Nephron progenitor cell (in vitro differentiated cells): ENCODE measurements at regions not wholly inside any gene's neighbourhood (a gene's known extent, or its start where the extent isn't known, plus 50 kb on each side); places are given as distances from the start of the nearest gene placed in this dataset.

ENCODE experiments used
- DNase-seq: peaks from one replicate; pipeline ENCODE4 v3.0.0; 2021
- H3K27ac Mint-ChIP-seq: 2 replicates; pipeline ENCODE4 v1.8.0; 2021; ENCODE audit warnings: mild to moderate bottlenecking, moderate library complexity, mixed read lengths
- H3K27me3 Mint-ChIP-seq: 2 replicates; pipeline ENCODE4 v1.8.0; 2021; ENCODE audit warnings: mild to moderate bottlenecking, low read depth, mixed read lengths; ENCODE audit not compliant: poor library complexity
- H3K36me3 Mint-ChIP-seq: 2 replicates; pipeline ENCODE4 v1.8.0; 2021; ENCODE audit warnings: low read depth, mixed read lengths
- H3K4me1 Mint-ChIP-seq: 2 replicates; pipeline ENCODE4 v1.8.0; 2021; ENCODE audit warnings: mixed read lengths
- H3K4me3 Mint-ChIP-seq: 2 replicates; pipeline ENCODE4 v1.8.0; 2021; ENCODE audit warnings: mild to moderate bottlenecking, moderate library complexity, mixed read lengths
- H3K9me3 Mint-ChIP-seq: 2 replicates; pipeline ENCODE4 v1.8.0; 2021; ENCODE audit warnings: mild to moderate bottlenecking, moderate library complexity, mixed read lengths
- TF ChIP-seq, protein P1 (sequence below): fragments of 200-600 bp; sonication (generic); IDR thresholded peaks from 2 replicates; pipeline ENCODE4 v1.5.0; 2021; ENCODE audit warnings: antibody characterized with exemption

- TF ChIP-seq, protein P1, sequence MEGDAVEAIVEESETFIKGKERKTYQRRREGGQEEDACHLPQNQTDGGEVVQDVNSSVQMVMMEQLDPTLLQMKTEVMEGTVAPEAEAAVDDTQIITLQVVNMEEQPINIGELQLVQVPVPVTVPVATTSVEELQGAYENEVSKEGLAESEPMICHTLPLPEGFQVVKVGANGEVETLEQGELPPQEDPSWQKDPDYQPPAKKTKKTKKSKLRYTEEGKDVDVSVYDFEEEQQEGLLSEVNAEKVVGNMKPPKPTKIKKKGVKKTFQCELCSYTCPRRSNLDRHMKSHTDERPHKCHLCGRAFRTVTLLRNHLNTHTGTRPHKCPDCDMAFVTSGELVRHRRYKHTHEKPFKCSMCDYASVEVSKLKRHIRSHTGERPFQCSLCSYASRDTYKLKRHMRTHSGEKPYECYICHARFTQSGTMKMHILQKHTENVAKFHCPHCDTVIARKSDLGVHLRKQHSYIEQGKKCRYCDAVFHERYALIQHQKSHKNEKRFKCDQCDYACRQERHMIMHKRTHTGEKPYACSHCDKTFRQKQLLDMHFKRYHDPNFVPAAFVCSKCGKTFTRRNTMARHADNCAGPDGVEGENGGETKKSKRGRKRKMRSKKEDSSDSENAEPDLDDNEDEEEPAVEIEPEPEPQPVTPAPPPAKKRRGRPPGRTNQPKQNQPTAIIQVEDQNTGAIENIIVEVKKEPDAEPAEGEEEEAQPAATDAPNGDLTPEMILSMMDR: no peak
- Mint-ChIP-seq H3K4me1 (peaks cover 11% of the 10 kb centered on the region), H3K4me3 (no peak overlapping the region), H3K27ac (no peak overlapping the region), H3K27me3 (peaks cover 8% of the 10 kb centered on the region), H3K36me3 (no peaks in the 10 kb centered on the region), H3K9me3 (no peaks in the 10 kb centered on the region)
- no peak for DNase-seq
Measured at GRCh38 chr2:5123582-5124196, 568.5 kb upstream of the SOX11 start.

GRCh38 chr2:5125017-5125730, 567.0 kb upstream of the SOX11 start:
- Mint-ChIP-seq H3K27ac (no peak overlapping the region), H3K4me1 (peaks cover 11% of the 10 kb centered on the region), H3K4me3 (no peak overlapping the region), H3K36me3 (no peaks in the 10 kb centered on the region), H3K27me3 (peaks cover 8% of the 10 kb centered on the region), H3K9me3 (no peaks in the 10 kb centered on the region)
- no peak for DNase-seq
- TF ChIP-seq, protein P1: no peak

GRCh38 chr2:5132281-5132680, 559.9 kb upstream of the SOX11 start:
- H3K27me3 Mint-ChIP-seq: peaks cover 6% of the 10 kb centered on the region
- no peaks in the 10 kb centered on the region for H3K9me3 Mint-ChIP-seq
- no peak overlapping the region for H3K4me3 Mint-ChIP-seq
- no peak overlapping the region for H3K27ac Mint-ChIP-seq
- TF ChIP-seq, protein P1: no peak
- H3K36me3 Mint-ChIP-seq: no peaks in the 10 kb centered on the region
- H3K4me1 Mint-ChIP-seq: no peaks in the 10 kb centered on the region
- no peak for DNase-seq

GRCh38 chr2:5140347-5140746, 551.8 kb upstream of the SOX11 start:
- Mint-ChIP-seq H3K4me1 (no peaks in the 10 kb centered on the region), H3K4me3 (no peak overlapping the region), H3K27ac (no peak overlapping the region), H3K9me3 (no peaks in the 10 kb centered on the region), H3K27me3 (no peaks in the 10 kb centered on the region), H3K36me3 (no peaks in the 10 kb centered on the region)
- DNase-seq: no peak
- TF ChIP-seq, protein P1: no peak

GRCh38 chr2:5144159-5144558, 548.0 kb upstream of the SOX11 start:
- Mint-ChIP-seq H3K27ac (no peak overlapping the region), H3K9me3 (peaks cover 12% of the 10 kb centered on the region), H3K4me3 (no peak overlapping the region), H3K27me3 (no peaks in the 10 kb centered on the region), H3K4me1 (no peaks in the 10 kb centered on the region), H3K36me3 (no peaks in the 10 kb centered on the region)
- TF ChIP-seq, protein P1: no peak
- DNase-seq: no peak

DNA sequence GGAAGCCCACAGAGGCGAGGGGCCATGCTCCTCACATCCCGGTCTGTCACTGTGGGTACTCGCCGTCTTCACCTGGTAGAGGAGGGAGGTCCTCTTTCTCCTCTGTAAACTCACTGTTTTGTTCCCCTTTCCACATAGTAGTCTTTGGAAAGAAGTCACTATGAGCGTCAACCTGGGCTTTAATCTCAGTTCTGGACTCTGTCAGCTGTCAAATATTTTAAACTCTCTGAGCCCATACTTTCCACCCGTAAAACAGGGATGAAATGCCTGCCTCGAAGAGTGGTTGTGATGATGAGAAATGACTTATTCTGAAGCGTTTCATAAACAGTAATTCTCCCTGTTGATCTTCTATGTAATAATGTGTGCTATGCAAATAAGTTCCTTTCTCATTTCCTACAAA, 547.1 kb upstream of the SOX11 start:
- Mint-ChIP-seq H3K27me3 (no peaks in the 10 kb centered on the region), H3K9me3 (peaks cover 20% of the 10 kb centered on the region), H3K4me3 (no peak overlapping the region), H3K4me1 (no peaks in the 10 kb centered on the region), H3K27ac (no peak overlapping the region), H3K36me3 (no peaks in the 10 kb centered on the region)
- no peak for DNase-seq
- TF ChIP-seq, protein P1: no peak
